Esophagus squamous epithelium (tissue), 4 donors: ENCODE measurements at regions not wholly inside any gene's neighbourhood (a gene's known extent, or its start where the extent isn't known, plus 50 kb on each side); places are given as distances from the start of the nearest gene placed in this dataset.

Experiments
- POLR2A ChIP-seq, 4 donors: fragments of 450-650 bp; IDR thresholded peaks; one replicate each; pipeline ENCODE4 v1.6.1; 2017; ENCODE audit warnings: antibody characterized with exemption in 4 of 4, mild to moderate bottlenecking in 4 of 4, moderate library complexity in 3 of 4
- TF ChIP-seq, protein P1 (sequence below), 6 experiments: fragments of 450-650 bp in 4 of 6; fragments of 200-600 bp in 2 of 6; sonication (generic) in 2 of 6; IDR thresholded peaks; one replicate each; pipeline ENCODE4 v1.5.1; 2016 to 2019; ENCODE audit warnings: antibody characterized with exemption in 6 of 6, mild to moderate bottlenecking in 4 of 6, moderate library complexity in 4 of 6

DNA sequence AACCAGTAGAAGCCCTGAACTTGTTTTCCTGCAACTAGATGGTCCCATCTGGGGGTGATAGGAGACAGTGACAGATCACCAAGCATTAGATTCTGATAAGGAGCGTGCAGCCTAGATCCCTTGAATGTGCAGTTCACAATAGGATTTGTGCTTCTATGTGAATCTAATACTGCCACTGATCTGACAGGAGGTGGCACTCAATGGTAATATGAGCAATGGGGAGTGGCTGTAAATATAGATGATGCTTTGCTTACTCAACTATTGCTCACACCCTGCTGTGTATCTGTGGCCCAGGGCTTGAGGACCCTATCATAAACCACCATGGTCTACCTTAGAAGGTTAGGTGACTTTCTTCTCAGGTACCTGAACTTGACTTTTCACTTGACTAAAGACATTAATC, 417.1 kb upstream of the ARHGEF26 start:
- no peak for TF ChIP-seq POLR2A (IDR thresholded peaks at IDR 0.05)
- TF ChIP-seq, protein P1, sequence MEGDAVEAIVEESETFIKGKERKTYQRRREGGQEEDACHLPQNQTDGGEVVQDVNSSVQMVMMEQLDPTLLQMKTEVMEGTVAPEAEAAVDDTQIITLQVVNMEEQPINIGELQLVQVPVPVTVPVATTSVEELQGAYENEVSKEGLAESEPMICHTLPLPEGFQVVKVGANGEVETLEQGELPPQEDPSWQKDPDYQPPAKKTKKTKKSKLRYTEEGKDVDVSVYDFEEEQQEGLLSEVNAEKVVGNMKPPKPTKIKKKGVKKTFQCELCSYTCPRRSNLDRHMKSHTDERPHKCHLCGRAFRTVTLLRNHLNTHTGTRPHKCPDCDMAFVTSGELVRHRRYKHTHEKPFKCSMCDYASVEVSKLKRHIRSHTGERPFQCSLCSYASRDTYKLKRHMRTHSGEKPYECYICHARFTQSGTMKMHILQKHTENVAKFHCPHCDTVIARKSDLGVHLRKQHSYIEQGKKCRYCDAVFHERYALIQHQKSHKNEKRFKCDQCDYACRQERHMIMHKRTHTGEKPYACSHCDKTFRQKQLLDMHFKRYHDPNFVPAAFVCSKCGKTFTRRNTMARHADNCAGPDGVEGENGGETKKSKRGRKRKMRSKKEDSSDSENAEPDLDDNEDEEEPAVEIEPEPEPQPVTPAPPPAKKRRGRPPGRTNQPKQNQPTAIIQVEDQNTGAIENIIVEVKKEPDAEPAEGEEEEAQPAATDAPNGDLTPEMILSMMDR (IDR thresholded peaks at IDR 0.05), result peak in 1 of 6 experiments; percentile 30
